Tibial nerve (tissue), 4 donors: ENCODE measurements at regions not wholly inside any gene's neighbourhood (a gene's known extent, or its start where the extent isn't known, plus 50 kb on each side); places are given as distances from the start of the nearest gene placed in this dataset.
"Not testable (repeated sequence)": the region's sequence is repeated elsewhere in the genome, so short reads cannot be mapped to it uniquely, and the experiment has no call there.

Source experiments
- DNase-seq, 2 donors: peaks; one replicate each; pipeline ENCODE4 v3.0.0-alpha.2; 2019; ENCODE audit warnings: low spot score in 2 of 2
- H3K27ac ChIP-seq, 4 donors: fragments of 200-600 bp; sonication (generic) in 3 of 4; one replicate each; pipeline ENCODE4 v1.5.1; 2017 to 2019; ENCODE audit warnings: mild to moderate bottlenecking in 1 of 4
- H3K27me3 ChIP-seq, 2 donors: fragments of 200-600 bp; sonication (generic) in 1 of 2; one replicate each; pipeline versions ENCODE4 v1.5.1 to v1.6.0; 2017 to 2019
- H3K36me3 ChIP-seq, 3 donors: fragments of 200-600 bp; sonication (generic); one replicate each; pipeline ENCODE4 v1.5.1; 2018 to 2019
- H3K4me1 ChIP-seq, 4 donors: fragments of 200-600 bp; sonication (generic) in 3 of 4; one replicate each; pipeline ENCODE4 v1.5.1; 2017 to 2019
- H3K4me3 ChIP-seq, 4 donors: fragments of 200-600 bp; sonication (generic) in 3 of 4; one replicate each; pipeline ENCODE4 v1.5.1; 2017 to 2019; ENCODE audit warnings: mild to moderate bottlenecking in 1 of 4, moderate library complexity in 1 of 4
- H3K9me3 ChIP-seq, 4 donors: fragments of 200-600 bp; sonication (generic) in 3 of 4; one replicate each; pipeline ENCODE4 v1.5.1; 2017 to 2019
- EP300 ChIP-seq, 2 donors: sonication (generic); formaldehyde crosslinking; IDR thresholded peaks; one replicate each; pipeline ENCODE4 v1.6.1; 2017; ENCODE audit warnings: antibody characterized with exemption in 2 of 2, mild to moderate bottlenecking in 1 of 2
- POLR2A ChIP-seq, 2 donors: fragments of 450-650 bp; IDR thresholded peaks; one replicate each; pipeline ENCODE4 v1.6.1; 2017; ENCODE audit warnings: antibody characterized with exemption in 2 of 2, mild to moderate bottlenecking in 2 of 2, moderate library complexity in 2 of 2
- WGBS, 2 donors: methylation state at CpG; one replicate each; pipeline ENCODE4 v1.1.5; 2018; 5-methylcytosine and 5-hydroxymethylcytosine counted together
- TF ChIP-seq, protein P1 (sequence below), 5 experiments: fragments of 200-600 bp in 3 of 5; fragments of 450-650 bp in 2 of 5; sonication (generic) in 3 of 5; IDR thresholded peaks; one replicate each; pipeline ENCODE4 v1.5.1; 2016 to 2019; ENCODE audit warnings: antibody characterized with exemption in 5 of 5, mild to moderate bottlenecking in 3 of 5, moderate library complexity in 2 of 5

DNA sequence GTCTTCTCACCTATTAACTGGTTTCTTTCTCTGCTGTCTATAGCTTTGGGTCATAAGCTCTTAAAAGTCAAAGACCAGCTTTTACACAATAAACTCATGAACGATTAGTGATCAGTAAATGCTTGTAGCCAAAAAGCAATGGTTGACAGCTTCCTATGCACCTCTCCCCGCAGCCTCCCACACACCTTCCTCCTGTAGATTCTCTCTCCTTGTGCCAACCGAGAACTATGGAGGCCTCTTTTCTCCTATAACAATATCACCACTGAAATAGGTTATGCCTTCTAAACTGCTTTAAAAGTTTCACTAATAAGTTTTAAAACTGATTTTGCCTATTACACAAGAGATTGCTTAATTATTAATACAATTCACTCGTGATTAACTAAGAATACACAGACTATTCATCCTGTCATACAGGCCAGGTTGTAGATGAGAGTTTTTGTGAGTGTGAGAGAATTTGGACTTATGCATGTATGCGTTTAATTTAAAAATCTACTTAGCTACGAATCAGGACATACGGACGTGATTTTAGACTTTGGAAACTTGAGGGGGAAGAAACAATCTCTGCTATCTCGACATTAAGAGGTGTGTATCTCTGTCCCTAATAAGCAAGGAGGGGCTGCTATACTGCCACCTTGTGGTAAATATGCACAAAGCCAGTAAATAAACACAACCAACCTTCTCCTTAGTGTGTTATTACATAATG lies 229.1 kb upstream of the RBBP8 start:
- no peaks in the 10 kb centered on the region for H3K36me3 ChIP-seq
- no peaks in the 10 kb centered on the region for H3K27me3 ChIP-seq
- no peaks in the 10 kb centered on the region for H3K9me3 ChIP-seq
- no peaks in the 10 kb centered on the region for H3K4me1 ChIP-seq
- TF ChIP-seq POLR2A (IDR thresholded peaks at IDR 0.05) (no peak), EP300 (IDR thresholded peaks at IDR 0.05) (no peak)
- TF ChIP-seq, protein P1, sequence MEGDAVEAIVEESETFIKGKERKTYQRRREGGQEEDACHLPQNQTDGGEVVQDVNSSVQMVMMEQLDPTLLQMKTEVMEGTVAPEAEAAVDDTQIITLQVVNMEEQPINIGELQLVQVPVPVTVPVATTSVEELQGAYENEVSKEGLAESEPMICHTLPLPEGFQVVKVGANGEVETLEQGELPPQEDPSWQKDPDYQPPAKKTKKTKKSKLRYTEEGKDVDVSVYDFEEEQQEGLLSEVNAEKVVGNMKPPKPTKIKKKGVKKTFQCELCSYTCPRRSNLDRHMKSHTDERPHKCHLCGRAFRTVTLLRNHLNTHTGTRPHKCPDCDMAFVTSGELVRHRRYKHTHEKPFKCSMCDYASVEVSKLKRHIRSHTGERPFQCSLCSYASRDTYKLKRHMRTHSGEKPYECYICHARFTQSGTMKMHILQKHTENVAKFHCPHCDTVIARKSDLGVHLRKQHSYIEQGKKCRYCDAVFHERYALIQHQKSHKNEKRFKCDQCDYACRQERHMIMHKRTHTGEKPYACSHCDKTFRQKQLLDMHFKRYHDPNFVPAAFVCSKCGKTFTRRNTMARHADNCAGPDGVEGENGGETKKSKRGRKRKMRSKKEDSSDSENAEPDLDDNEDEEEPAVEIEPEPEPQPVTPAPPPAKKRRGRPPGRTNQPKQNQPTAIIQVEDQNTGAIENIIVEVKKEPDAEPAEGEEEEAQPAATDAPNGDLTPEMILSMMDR (IDR thresholded peaks at IDR 0.05) = peak; percentile 49 to 67 (median 55)
- H3K4me3 ChIP-seq = no peak overlapping the region
- 54 to 59% methylated on average over 9 of the region's 9 CpGs for WGBS, 2 donors
- no peak overlapping the region for H3K27ac ChIP-seq
- peak in 1 of 2 donors; percentile 23 for DNase-seq

DNA sequence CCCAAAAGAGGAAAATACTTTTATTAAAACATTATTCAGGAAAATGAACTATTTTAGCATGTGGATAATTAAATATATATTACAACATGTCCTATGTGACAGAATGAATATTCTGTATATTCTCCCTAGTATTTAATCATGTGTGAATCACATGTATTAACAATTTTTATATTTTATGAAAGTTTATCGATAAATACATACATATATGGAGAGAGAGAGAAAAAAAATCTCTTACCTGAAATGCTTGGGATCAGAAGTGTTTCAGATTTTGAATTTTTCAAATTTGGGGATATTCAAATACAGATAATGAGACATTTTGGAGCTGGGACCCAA lies 228.6 kb upstream of the RBBP8 start:
- no peak for TF ChIP-seq EP300 (IDR thresholded peaks at IDR 0.05)
- TF ChIP-seq, protein P1 (IDR thresholded peaks at IDR 0.05) = peak in 2 of 5 experiments; percentile 1
- no peak for TF ChIP-seq POLR2A (IDR thresholded peaks at IDR 0.05)
- Histone ChIP-seq H3K27ac (no peak overlapping the region), H3K27me3 (no peaks in the 10 kb centered on the region), H3K9me3 (no peaks in the 10 kb centered on the region), H3K4me3 (no peak overlapping the region), H3K4me1 (no peaks in the 10 kb centered on the region), H3K36me3 (no peaks in the 10 kb centered on the region)
- WGBS, 2 donors = 95 to 98% methylated on average over 1 of the region's 1 CpG
- DNase-seq = no peak

DNA sequence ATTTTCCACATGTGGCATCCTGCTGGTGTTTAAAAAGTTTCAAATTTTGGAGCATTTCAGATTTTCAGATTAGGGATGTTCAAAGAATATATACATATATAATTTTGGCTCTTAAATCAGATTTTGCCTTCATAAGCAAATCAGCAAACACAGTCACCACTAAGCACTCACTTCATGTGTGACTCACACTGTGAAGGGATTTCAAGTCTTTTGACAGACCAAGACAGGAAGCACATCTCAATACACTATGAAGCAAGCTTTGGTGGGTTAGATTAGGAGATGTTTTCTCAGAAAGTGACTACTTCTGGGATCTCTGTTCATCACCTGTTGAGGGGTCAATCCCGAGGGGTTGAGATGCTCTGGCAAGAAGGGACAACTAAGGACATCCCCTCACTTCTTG lies 227.8 kb upstream of the RBBP8 start:
- no peaks in the 10 kb centered on the region for H3K36me3 ChIP-seq
- no peaks in the 10 kb centered on the region for H3K4me1 ChIP-seq
- TF ChIP-seq, protein P1 (IDR thresholded peaks at IDR 0.05) = no peak
- no peak for TF ChIP-seq POLR2A (IDR thresholded peaks at IDR 0.05)
- no peak for TF ChIP-seq EP300 (IDR thresholded peaks at IDR 0.05)
- no peaks in the 10 kb centered on the region for H3K9me3 ChIP-seq
- no peak overlapping the region for H3K4me3 ChIP-seq
- H3K27me3 ChIP-seq = no peaks in the 10 kb centered on the region
- 75 to 80% methylated on average over 1 of the region's 1 CpG for WGBS, 2 donors
- DNase-seq = no peak
- no peak overlapping the region for H3K27ac ChIP-seq

DNA sequence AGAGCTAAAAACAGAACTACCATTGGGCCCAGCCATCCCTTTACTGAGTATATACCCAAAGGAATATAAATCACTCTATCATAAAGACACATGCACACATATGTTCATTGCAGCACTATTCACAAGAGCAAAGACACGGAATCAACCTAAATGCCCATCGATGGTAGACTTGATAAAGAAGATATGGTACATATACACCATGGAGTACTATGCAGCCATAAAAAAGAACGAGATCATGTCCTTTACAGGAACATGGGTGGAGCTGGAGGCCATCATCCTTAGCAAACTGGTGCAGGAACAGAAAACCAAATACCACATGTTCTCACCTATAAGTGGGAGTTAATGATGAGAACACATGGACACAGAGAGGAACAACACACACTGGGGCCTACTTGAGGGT lies 227.1 kb upstream of the RBBP8 start:
- H3K36me3 ChIP-seq, H3K27ac ChIP-seq, H3K4me1 ChIP-seq, H3K27me3 ChIP-seq, DNase-seq, H3K4me3 ChIP-seq, H3K9me3 ChIP-seq: not testable (repeated sequence)
- 98 to 99% methylated on average over 3 of the region's 3 CpGs for whole genome bisulfite sequencing, 2 donors

DNA sequence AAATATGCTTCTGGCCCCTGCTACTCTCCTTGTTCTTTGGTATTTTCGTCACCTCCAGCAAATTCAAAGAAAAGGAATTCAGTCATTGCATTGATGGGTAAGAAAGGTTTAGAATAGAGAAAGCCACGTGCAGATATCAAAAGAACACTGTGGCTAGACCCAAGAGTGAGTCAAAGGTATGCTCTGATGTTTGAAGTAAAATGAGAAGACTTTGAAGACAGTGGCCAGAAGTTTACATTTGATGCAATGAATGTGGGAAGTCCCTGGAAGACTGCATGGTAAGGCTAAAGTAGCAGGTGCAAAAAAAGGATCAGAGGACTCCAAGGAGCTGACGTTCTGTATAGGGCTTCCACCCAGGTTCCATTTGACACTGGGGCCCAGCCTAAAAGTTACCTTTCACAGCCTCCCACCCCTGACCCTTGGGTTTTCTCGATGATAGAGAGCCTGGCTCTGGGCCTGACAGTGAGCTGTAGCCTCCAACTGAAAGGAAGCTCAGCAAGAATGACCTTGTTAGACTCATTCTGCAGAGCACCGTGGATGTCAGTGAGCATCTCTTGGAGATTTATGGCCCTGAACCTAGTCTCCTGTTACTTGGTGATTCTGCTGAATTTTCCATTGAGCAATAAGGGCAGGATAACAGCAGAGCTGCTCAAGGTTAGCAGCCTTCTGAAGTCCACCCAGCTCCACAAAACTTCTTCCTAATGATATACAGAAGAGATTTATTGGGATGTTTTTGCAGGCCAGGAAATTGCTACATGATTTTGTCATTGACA lies 223.7 kb upstream of the RBBP8 start:
- no peaks in the 10 kb centered on the region for H3K27me3 ChIP-seq
- H3K4me1 ChIP-seq = peaks cover 0 to 11% (median 0%) of the 10 kb centered on the region in 4 donors
- WGBS, 2 donors = 68% methylated on average over 4 to 5 of the region's 5 CpGs
- no peak overlapping the region for H3K4me3 ChIP-seq
- H3K9me3 ChIP-seq = no peaks in the 10 kb centered on the region
- DNase-seq = no peak
- no peaks in the 10 kb centered on the region for H3K36me3 ChIP-seq
- no peak overlapping the region for H3K27ac ChIP-seq
- TF ChIP-seq POLR2A (IDR thresholded peaks at IDR 0.05) (no peak), EP300 (IDR thresholded peaks at IDR 0.05) (no peak)
- TF ChIP-seq, protein P1 (IDR thresholded peaks at IDR 0.05) = no peak
